Stimulated activated naive CD8-positive, alpha-beta T cell treated with anti-CD3 and anti-CD28 coated beads, Interleukin-15, amount 100 ng/mL, for 72 hours (primary cell): ENCODE measurements at regions not wholly inside any gene's neighbourhood (a gene's known extent, or its start where the extent isn't known, plus 50 kb on each side); places are given as distances from the start of the nearest gene placed in this dataset.

Experiments used
- ATAC-seq: fragments of 150-1000 bp; cut with Tn5 transposase; 2 replicates; pipeline ENCODE4 v1.10.0; 2021; ENCODE audit warnings: mild to moderate bottlenecking, moderate library complexity
- DNase-seq, 2 donors: peaks; one replicate each; pipeline ENCODE4 v3.0.0; 2021 to 2022
- H3K27ac Mint-ChIP-seq, 2 donors: one replicate each; pipeline ENCODE4 v1.8.0; 2022; ENCODE audit warnings: mild to moderate bottlenecking in 2 of 2, mixed read lengths in 2 of 2, moderate library complexity in 2 of 2
- H3K27me3 Mint-ChIP-seq: one replicate; pipeline ENCODE4 v1.8.0; 2022; ENCODE audit warnings: mixed read lengths
- H3K4me1 Mint-ChIP-seq: one replicate; pipeline ENCODE4 v1.8.0; 2022; ENCODE audit warnings: mild to moderate bottlenecking, mixed read lengths
- H3K4me3 Mint-ChIP-seq, 2 donors: one replicate each; pipeline ENCODE4 v1.8.0; 2022; ENCODE audit warnings: mild to moderate bottlenecking in 2 of 2, mixed read lengths in 2 of 2, moderate library complexity in 1 of 2
- H3K9me3 Mint-ChIP-seq, 2 donors: one replicate each; pipeline ENCODE4 v1.8.0; 2022; ENCODE audit warnings: mixed read lengths in 2 of 2

DNA sequence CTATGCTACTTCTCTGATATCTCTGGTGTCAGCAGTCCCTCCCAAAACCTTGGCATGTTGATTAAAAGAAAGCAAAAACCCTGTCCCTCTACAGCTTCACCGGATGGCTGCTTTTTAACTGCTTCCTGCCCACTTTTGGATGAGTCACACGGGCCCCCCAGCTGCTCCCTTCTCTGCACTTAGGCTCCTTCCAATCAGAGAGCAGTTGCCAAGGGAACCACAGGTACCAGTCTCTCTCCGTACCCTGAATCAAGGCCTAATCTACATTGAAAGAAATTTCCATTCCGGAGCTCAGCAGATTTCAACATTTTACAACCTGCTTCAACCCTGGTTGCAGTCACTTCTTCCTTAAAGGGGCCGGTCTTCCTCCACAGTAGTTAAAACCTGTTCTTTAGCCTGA is 70.6 kb upstream of the GJB5 start:
- peak overlapping the region; percentile 52 to 64 for H3K4me3 Mint-ChIP-seq
- H3K4me1 Mint-ChIP-seq = peaks cover 18% of the 10 kb centered on the region

DNA sequence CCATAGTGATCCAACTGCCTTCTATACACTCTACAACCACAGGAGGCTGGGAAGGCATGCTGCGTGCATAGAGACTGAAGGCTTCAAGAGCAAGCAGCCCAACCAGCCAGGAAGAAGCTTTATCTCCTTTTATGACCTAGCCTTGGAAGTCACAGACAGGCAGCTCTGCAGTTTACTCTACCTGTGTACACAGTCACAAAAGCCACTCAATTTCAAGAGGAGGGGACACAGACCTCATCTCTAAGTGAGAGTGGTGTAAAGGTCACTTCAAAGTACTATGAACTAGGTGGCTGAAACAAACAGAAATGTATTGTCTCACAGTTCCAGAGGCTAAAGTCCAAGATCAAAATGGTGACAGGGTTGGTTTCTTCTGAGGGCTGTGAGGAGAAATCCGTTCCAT is 69.6 kb upstream of the GJB5 start:
- H3K9me3 Mint-ChIP-seq = no peaks in the 10 kb centered on the region
- H3K27me3 Mint-ChIP-seq = peaks cover 22% of the 10 kb centered on the region
- peaks cover 18% of the 10 kb centered on the region for H3K4me1 Mint-ChIP-seq

More for the DNA sequence above, 70.6 kb upstream of the GJB5 start:
- H3K27ac Mint-ChIP-seq = peak overlapping the region; percentile 36 to 80
- ATAC-seq = peak; percentile 91
- peak; percentile 8 to 36 for DNase-seq
- no peaks in the 10 kb centered on the region for H3K9me3 Mint-ChIP-seq
- H3K27me3 Mint-ChIP-seq = peaks cover 18% of the 10 kb centered on the region

DNA sequence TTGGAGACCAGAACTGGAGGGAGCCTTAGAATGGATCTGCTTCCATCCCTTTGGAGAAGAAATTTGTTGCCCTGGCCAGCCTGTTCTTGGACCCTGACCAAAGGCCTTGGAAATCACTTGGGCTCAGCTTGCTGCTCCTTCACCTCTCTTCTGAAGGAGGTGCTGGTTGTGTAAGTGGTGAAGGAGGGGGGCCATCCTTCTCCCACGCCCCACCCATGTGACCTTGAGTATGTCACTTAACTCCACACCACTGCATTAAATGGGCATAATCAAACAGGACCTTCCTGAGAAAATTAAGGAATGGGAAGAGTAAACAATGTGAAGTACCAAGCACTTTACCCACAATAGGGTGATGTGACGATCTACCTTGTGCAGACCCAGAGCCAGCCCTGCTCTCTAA is 68.3 kb upstream of the GJB5 start:
- Mint-ChIP-seq H3K4me3 (no peak overlapping the region), H3K27me3 (peaks cover 30% of the 10 kb centered on the region), H3K9me3 (no peaks in the 10 kb centered on the region), H3K4me1 (peaks cover 18% of the 10 kb centered on the region), H3K27ac (no peak overlapping the region)
- ATAC-seq = no peak
- no peak for DNase-seq

More for the DNA sequence above, 69.6 kb upstream of the GJB5 start:
- ATAC-seq (no peak), DNase-seq (no peak)
- H3K27ac Mint-ChIP-seq = no peak overlapping the region
- H3K4me3 Mint-ChIP-seq = no peak overlapping the region

DNA sequence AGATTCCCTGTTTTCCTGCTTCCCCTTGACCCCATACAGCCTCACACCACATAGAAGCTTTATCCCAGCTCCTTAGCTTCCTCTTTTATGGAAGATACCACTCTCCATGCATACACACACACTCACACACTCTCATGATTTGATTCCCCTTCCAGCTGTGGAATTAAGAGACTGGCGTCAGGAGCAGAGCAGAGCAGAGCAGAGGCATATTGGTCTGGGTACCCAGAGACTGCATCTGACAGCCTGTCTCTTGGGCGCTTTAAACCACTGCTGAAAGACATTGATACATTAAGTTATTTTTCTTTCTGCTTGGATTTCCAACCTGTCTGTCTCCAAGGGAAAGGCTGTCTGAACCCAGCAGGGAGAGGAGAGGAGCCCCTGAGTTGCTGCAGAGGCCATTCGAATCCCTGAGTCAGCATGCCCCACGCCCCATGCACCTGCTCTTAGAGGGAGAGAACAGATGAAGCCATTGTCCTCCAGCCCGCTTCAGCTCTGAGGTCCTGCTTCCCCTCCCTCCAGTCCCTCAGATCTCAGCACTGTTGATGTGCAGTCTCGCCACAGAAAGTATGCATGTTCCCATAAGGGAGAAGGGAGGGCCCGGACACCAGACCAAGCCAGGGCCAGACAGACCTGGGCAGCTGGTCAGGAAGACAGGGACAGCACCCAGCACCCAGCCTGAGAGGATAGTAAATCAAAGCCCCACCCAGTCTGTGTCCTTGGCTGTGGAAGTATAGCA is 66.7 kb upstream of the GJB5 start:
- H3K27ac Mint-ChIP-seq = no peak overlapping the region
- peaks cover 31% of the 10 kb centered on the region for H3K27me3 Mint-ChIP-seq
- peaks cover 18% of the 10 kb centered on the region for H3K4me1 Mint-ChIP-seq
- no peak for DNase-seq
- H3K4me3 Mint-ChIP-seq = no peak overlapping the region
- ATAC-seq = no peak
- no peaks in the 10 kb centered on the region for H3K9me3 Mint-ChIP-seq

DNA sequence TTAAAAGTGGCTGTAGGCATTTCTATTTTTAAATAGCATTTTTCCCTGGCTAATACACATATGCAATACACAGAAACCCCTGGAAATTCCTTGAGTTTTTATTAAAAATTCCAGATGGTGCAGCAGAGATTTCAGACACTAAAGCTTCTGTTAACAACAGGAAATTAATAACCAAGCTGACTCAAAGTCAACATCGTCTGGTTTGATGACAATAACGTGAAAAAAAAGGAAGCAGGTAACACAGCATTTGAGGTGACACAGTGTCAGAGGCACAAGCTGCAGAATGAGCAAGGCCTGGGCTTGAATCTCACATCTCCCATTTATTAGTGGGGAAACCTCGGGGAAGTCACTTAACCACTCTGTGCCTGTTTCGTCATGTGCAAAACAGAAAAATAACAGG is 64.6 kb upstream of the GJB5 start:
- DNase-seq (no peak), ATAC-seq (no peak)
- no peaks in the 10 kb centered on the region for H3K4me1 Mint-ChIP-seq
- no peaks in the 10 kb centered on the region for H3K9me3 Mint-ChIP-seq
- peaks cover 31% of the 10 kb centered on the region for H3K27me3 Mint-ChIP-seq
- H3K27ac Mint-ChIP-seq = no peak overlapping the region
- no peak overlapping the region for H3K4me3 Mint-ChIP-seq

DNA sequence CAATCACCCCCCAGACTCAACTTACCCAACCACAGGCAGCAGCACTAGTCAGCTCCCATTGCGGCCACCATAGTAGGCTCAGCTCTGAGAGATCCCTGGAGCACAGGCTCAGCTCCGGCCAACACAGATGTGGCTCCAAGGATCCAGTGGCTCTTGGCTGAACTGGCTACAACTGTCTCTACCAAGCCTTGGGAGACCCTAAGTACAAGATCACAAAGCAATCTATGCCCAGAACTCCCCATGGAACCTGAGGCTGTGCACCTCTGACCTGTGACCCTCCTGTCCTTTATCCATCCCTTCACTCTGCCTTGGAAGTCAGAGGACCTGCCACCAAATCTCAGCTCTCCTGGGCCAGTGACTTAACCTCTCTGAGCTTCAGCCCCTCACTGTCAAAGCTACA is 61.8 kb upstream of the GJB5 start:
- Mint-ChIP-seq H3K4me1 (no peaks in the 10 kb centered on the region), H3K4me3 (no peak overlapping the region), H3K27ac (no peak overlapping the region), H3K9me3 (no peaks in the 10 kb centered on the region), H3K27me3 (peaks cover 39% of the 10 kb centered on the region)
- ATAC-seq (no peak), DNase-seq (no peak)

DNA sequence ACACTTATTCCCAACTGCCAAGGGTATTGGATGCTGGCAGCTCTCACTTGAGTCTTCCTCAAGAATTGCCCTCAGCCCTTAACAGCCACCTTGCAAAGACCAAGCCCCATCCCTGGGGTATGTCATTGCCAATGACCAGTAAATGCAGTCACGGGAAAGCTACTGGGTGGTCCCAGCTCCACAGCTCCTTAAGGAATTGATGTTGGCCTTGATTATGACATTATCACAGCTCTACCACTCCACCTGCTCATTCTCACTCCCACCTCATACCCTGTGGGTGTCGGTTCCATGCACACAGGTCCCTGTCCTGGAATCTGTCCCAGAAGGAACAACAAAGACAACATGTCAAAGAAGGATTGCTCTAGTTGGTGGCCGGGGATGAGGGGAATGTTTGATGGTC is 60.5 kb upstream of the GJB5 start:
- ATAC-seq (no peak), DNase-seq (no peak)
- Mint-ChIP-seq H3K27ac (peak overlapping the region in 1 of 2 donors; percentile 4), H3K9me3 (no peaks in the 10 kb centered on the region), H3K4me3 (no peak overlapping the region), H3K27me3 (peaks cover 37% of the 10 kb centered on the region), H3K4me1 (no peaks in the 10 kb centered on the region)

DNA sequence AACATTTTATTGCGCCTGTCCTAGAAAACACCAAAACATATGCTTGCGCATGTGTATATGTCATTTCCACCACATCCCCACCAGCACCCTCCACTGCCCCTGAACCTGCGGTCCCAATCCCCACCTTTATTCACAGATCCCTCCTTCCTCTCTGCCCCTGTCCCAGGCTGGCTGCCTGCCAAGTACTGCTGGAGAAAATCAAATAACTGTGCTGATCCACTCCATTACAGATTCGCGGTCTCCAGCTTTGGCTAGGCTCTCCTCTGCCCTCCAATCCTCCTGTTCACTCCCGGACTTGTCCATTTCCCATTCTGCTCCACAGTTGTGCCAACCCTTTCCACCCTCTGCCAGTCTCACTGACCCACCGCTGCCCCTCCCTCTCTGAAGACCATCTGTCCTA is 59.3 kb upstream of the GJB5 start:
- H3K27ac Mint-ChIP-seq = no peak overlapping the region
- ATAC-seq (no peak), DNase-seq (no peak)
- H3K27me3 Mint-ChIP-seq = peaks cover 25% of the 10 kb centered on the region
- H3K4me1 Mint-ChIP-seq = no peaks in the 10 kb centered on the region
- no peaks in the 10 kb centered on the region for H3K9me3 Mint-ChIP-seq
- no peak overlapping the region for H3K4me3 Mint-ChIP-seq

DNA sequence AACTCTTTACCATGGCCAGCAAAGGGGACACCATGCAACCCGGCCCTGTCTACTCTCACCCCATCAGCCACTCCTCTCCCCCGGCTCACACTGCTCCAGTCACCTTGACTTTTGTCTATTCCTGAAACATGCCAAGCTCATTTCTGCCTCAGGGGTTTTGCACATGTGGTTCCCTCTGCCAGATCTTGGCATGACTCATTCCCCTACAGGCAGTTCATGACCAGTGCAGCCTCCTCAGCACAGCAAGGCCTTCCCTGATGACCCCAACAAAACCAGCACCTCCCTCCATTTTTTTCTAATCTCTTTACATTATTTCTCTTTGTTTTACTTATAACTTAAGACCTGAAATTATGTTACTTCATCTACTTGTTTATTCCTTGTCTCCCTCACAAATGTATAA is 58.6 kb upstream of the GJB5 start:
- peaks cover 19% of the 10 kb centered on the region for H3K27me3 Mint-ChIP-seq
- no peak for ATAC-seq
- no peaks in the 10 kb centered on the region for H3K9me3 Mint-ChIP-seq

DNA sequence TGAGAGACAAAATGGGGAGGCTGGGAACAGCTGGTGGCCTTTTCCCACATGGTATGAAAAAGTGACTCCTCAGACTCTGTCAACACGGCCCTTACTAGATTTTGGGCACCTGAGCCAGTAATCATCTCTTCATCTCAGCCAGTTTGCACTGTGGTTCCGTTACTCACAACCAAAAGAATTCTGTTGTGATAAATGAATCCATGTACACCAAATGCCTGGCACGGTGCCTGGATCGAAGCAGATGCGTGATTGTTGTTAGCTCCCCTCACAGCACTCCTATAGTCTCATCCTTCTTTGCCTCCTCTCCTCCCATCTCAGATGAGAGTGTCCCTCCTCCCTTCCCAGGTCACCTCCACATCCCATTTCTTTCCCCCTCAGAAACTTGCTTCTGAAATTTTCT is 57.9 kb upstream of the GJB5 start:
- peaks cover 13% of the 10 kb centered on the region for H3K27me3 Mint-ChIP-seq
- no peaks in the 10 kb centered on the region for H3K9me3 Mint-ChIP-seq

More for the DNA sequence above, 58.6 kb upstream of the GJB5 start:
- no peaks in the 10 kb centered on the region for H3K4me1 Mint-ChIP-seq
- peak overlapping the region in 1 of 2 donors; percentile 5 for H3K27ac Mint-ChIP-seq
- H3K4me3 Mint-ChIP-seq = no peak overlapping the region
- DNase-seq = no peak

DNA sequence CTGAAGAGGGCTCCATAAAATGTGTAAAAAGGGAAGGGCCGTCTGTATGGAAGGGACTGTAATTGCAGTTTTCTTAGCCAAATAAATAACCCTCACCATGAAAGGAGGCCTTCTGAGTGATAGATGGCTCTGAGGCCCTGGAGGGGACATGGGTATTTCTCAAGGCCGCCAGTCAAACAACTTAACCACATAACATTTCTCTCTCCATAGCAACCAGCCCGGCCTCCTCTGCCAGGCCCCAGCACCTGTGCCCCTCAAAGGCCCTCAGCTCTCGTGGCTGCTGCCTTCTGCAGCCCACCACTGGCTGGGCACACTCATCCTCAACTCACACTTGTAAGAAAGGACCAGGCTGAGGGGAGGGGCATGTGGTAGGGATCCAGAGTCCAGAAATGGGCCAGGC is 57.0 kb upstream of the GJB5 start:
- no peaks in the 10 kb centered on the region for H3K9me3 Mint-ChIP-seq
- peaks cover 13% of the 10 kb centered on the region for H3K27me3 Mint-ChIP-seq
- DNase-seq = no peak
- no peak for ATAC-seq
- H3K4me3 Mint-ChIP-seq = no peak overlapping the region
- H3K27ac Mint-ChIP-seq = no peak overlapping the region
- no peaks in the 10 kb centered on the region for H3K4me1 Mint-ChIP-seq

More for the DNA sequence above, 57.9 kb upstream of the GJB5 start:
- no peak overlapping the region for H3K4me3 Mint-ChIP-seq
- no peak for DNase-seq
- ATAC-seq = no peak
- no peak overlapping the region for H3K27ac Mint-ChIP-seq
- no peaks in the 10 kb centered on the region for H3K4me1 Mint-ChIP-seq

DNA sequence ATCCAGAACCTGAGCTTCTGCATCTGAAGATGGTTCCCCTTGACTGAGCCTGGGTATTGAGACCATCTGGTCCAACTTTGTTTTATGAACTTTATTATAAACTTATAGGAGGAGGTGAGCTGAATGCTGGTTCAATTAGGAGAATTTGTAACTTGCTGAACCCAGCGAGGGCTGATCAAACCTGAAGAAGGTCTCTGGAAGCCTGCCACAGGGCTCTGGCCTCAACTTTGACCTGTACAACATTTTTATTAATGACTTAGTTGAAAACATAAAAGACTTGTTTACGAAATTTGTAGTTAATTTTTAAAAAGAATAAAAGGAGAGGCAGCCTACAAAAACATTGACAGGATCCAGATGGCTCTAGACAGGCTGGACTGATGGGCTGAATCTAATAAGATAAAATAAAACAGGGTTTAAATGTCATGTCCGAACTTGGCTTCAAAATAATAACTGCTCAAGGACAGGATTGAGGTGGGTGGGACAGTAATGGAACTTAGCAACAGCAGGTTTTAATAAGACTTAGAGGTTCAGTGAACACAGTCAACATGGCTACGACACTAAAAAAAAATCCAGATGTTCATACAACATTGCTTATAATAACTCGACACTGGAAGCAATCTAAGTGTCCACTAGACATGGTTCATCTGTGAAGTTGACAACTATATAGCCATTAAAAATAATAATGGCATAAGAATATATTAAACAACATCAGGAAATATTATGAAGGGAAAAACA is 53.4 kb upstream of the GJB5 start:
- H3K27me3 Mint-ChIP-seq = peaks cover 33% of the 10 kb centered on the region
- no peaks in the 10 kb centered on the region for H3K4me1 Mint-ChIP-seq
- no peak overlapping the region for H3K27ac Mint-ChIP-seq
- H3K4me3 Mint-ChIP-seq = no peak overlapping the region
- no peaks in the 10 kb centered on the region for H3K9me3 Mint-ChIP-seq
- ATAC-seq = no peak
- DNase-seq = no peak
